Thymus (tissue), 11 donors: ENCODE measurements at regions not wholly inside any gene's neighbourhood (a gene's known extent, or its start where the extent isn't known, plus 50 kb on each side); places are given as distances from the start of the nearest gene placed in this dataset.
A peak's percentile ranks its signal among the peaks of the same experiment; 100 is the strongest.
"Not testable (repeated sequence)": the region's sequence is repeated elsewhere in the genome, so short reads cannot be mapped to it uniquely, and the experiment has no call there.

Experiments
- DNase-seq, 9 donors: peaks; one replicate each; pipeline ENCODE4 v3.0.0-alpha.2; 2013; ENCODE audit warnings: low spot score in 9 of 9, low read depth in 6 of 9, missing footprints in 1 of 9
- H3K27ac ChIP-seq, 2 donors: one replicate each; pipeline ENCODE4 v1.5.1; 2013; ENCODE audit warnings: control low read depth in 1 of 2, low read depth in 1 of 2, low read length in 1 of 2, mild to moderate bottlenecking in 1 of 2, moderate library complexity in 1 of 2
- H3K27me3 ChIP-seq, 2 donors: one replicate each; pipeline ENCODE4 v1.5.1; 2013; ENCODE audit warnings: low read length in 1 of 2; ENCODE audit not compliant: control insufficient read depth in 2 of 2, insufficient read depth in 1 of 2
- H3K36me3 ChIP-seq, 2 donors: one replicate each; pipeline ENCODE4 v1.5.1; 2013; ENCODE audit warnings: low read length in 1 of 2, mild to moderate bottlenecking in 1 of 2, moderate library complexity in 1 of 2; ENCODE audit not compliant: control insufficient read depth in 2 of 2, insufficient read depth in 2 of 2
- H3K4me1 ChIP-seq, 2 donors: one replicate each; pipeline ENCODE4 v1.5.1; 2013; ENCODE audit warnings: low read length in 2 of 2; ENCODE audit not compliant: control insufficient read depth in 2 of 2, insufficient read depth in 2 of 2
- H3K4me3 ChIP-seq, 2 donors: one replicate each; pipeline ENCODE4 v1.5.1; 2013; ENCODE audit warnings: low read length in 2 of 2, control low read depth in 1 of 2, mild to moderate bottlenecking in 1 of 2
- H3K9me3 ChIP-seq, 2 donors: one replicate each; pipeline ENCODE4 v1.5.1; 2013; ENCODE audit warnings: low read length in 1 of 2, mild to moderate bottlenecking in 1 of 2; ENCODE audit not compliant: control insufficient read depth in 2 of 2, insufficient read depth in 1 of 2
- WGBS: extraction: QIAGEN DNeasy Blood & Tissue Kit; methylation state at CpG from one replicate; pipeline ENCODE4 v1.1.7; 2013; 5-methylcytosine and 5-hydroxymethylcytosine counted together
- donor health status: healthy.

DNA sequence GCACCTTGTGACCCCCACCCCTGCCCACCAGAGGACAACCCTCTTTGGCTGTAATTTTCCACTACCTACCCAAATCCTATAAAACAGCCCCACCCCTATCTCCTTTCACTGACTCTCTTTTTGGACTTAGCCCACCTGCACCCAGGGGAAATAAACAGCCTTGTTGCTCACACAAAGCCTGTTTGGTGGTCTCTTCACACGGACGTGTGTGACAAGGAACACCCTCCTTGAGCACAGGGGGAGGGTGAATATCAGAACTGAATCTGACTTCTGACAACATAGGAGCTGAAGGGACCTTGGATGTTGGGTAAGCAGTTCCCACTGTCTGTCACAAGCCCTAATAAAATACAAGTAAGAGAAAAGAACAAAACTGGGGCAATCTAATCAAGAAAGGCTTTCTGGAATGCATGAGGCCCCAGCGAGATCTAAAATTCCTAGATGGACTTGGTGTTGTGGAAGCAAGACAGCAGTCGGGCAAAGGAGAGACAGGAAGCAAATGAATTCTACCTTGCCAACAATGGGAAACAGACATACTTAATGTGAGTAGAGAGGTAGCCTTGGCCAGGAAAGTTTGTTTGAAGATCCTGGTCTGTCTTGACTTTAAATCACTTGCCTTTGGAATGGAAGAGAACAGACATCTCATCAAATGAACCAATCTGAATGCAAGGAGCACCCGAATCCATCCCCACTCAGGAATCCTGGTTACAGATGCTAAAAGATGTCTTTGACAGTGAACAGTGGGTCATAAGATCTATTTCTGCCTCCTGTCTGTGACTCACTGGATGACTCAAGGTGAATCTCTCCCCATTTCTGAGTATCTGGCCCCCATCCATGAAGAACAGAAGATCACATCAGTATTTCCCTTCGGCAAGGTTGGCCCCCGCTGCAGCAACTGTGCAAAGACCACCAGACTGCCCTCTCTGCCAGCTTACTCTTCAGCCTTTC, 53.3 kb downstream of the OLFML3 start:
- H3K36me3 ChIP-seq: no peaks in the 10 kb centered on the region
- no peaks in the 10 kb centered on the region for H3K4me1 ChIP-seq
- no peaks in the 10 kb centered on the region for H3K27me3 ChIP-seq
- H3K4me3 ChIP-seq: no peak overlapping the region
- WGBS: 87% methylated on average over 7 of the region's 7 CpGs
- H3K27ac ChIP-seq: no peak overlapping the region
- no peak for DNase-seq
- H3K9me3 ChIP-seq: no peaks in the 10 kb centered on the region

- H3K4me3 ChIP-seq: no peak overlapping the region
- DNase-seq: peak in 1 of 9 donors; percentile 2
- no peaks in the 10 kb centered on the region for H3K4me1 ChIP-seq
- no peaks in the 10 kb centered on the region for H3K36me3 ChIP-seq
- no peak overlapping the region for H3K27ac ChIP-seq
- H3K9me3 ChIP-seq: no peaks in the 10 kb centered on the region
- WGBS: 34% methylated on average over 5 of the region's 5 CpGs
- H3K27me3 ChIP-seq: no peaks in the 10 kb centered on the region
These were observed 54.0 kb downstream of the OLFML3 start for GRCh38 chr1:114033216-114033706.

DNA sequence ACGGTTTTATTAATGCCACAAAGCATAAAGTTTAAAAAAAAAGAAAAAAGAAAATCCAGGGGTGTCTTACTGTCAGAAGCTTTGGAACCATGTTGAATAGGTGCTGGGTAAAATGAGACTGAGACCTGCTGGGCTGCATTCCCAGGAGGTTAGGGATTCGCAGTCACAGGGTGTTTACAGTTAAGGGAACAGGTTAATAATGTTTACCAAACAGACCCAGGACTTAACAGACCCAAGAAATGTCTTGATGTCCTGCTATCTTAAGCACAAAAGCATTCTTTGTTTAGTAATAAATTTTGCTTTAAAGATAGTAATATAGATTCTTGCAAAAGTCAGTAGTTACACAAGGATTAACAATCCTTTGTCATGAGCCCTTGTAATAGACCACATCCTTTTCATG, 54.7 kb downstream of the OLFML3 start:
- no peak for DNase-seq
- Histone ChIP-seq H3K4me1 (no peaks in the 10 kb centered on the region), H3K27ac (no peak overlapping the region), H3K27me3 (no peaks in the 10 kb centered on the region), H3K4me3 (no peak overlapping the region), H3K9me3 (no peaks in the 10 kb centered on the region), H3K36me3 (no peaks in the 10 kb centered on the region)
- WGBS: 81% methylated on average over 2 of the region's 2 CpGs

DNA sequence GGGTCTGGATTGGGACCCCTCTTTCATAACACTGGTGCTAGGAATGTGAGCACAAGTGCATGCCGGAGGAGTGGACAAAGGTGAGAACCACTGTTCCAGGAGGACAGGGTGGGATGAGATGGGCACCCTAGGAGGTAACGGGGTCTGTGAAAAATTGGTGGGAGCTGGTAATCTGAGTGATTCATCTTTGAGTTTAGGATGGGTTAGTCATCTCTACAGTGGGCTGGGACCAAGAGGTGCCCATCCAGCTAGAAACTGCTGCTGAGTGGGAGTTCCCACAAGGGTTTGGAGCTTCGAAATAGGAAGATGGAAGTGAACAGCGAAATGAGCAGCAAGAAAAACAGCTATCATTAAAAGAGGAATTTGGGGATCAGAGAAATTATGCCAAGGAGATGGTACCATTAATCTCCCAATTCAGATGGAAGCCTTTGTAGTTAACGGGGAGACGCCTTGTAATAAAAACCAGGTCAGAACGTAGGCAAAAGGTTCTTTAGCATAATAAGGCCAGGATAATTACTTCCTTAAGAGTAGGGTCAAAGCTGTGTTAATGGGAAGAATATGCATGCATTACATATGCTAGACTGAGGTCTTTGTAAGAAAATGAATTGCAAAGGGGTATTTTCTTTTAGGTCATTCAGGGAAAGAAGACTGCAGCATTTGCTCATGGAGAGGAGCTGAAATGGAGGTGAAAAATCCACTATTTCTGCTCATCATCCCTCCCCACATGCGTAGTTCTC, 55.5 kb downstream of the OLFML3 start:
- H3K36me3 ChIP-seq: no peaks in the 10 kb centered on the region
- no peak for DNase-seq
- H3K27me3 ChIP-seq: no peaks in the 10 kb centered on the region
- no peak overlapping the region for H3K27ac ChIP-seq
- 84% methylated on average over 8 of the region's 8 CpGs for WGBS
- H3K9me3 ChIP-seq: no peaks in the 10 kb centered on the region
- H3K4me3 ChIP-seq: no peak overlapping the region
- H3K4me1 ChIP-seq: no peaks in the 10 kb centered on the region

DNA sequence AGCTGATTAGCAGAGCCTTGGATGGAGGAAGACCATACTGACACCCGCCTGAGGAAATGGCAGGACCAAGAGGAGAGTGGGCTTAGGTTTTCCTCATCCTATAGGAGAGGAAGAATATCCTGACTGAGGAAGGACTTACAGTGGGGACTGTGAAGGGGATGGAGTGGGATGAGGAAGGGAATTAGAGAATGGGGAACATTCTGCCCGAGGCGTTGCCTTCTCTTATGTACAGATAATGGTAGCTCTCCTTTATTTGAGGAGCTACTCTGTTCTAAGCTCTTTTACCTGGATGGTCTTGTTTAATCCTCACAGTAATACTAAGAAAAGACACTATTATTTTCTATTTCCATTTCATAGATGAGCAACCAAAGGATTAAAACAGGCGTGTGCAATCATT, 56.0 kb downstream of the OLFML3 start:
- Histone ChIP-seq H3K4me3 (no peak overlapping the region), H3K27me3 (no peaks in the 10 kb centered on the region), H3K9me3 (no peaks in the 10 kb centered on the region), H3K27ac (no peak overlapping the region), H3K36me3 (no peaks in the 10 kb centered on the region), H3K4me1 (no peaks in the 10 kb centered on the region)
- 99% methylated on average over 4 of the region's 4 CpGs for WGBS
- DNase-seq: no peak

DNA sequence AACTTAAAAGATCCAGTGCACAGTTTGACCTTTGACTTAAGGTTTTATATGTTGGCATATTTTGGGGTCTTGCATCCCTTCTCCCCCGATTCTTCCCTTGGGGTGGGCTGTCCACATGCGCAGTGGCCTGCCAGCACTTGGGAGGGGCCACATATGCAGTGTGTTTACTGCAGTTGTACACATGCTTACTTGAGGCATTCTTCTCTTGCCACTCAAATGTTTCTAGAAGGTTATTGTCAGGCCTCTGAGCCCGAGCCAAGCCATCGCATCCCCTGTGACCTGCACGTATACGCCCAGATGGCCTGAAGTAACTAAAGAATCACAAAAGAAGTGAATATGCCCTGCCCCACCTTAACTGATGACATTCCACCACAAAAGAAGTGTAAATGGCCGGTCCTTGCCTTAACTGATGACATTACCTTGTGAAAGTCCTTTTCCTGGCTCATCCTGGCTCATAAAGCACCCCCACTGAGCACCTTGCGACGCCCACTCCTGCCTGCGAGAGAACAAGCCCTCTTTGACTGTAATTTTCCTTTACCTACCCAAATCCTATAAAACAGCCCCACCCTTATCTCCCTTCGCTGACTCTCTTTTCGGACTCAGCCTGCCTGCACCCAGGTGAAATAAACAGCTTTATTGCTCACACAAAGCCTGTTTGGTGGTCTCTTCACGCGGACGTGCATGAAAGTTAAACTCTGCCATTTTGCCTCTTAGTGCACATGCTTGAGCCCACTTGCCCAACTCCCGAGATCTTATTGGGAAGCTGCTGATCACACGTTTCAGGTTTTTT, 57.8 kb downstream of the OLFML3 start:
- not testable (repeated sequence) for H3K9me3 ChIP-seq, H3K27ac ChIP-seq, H3K4me3 ChIP-seq, H3K4me1 ChIP-seq, H3K27me3 ChIP-seq, DNase-seq, H3K36me3 ChIP-seq
- 90% methylated on average over 17 of the region's 17 CpGs for WGBS

DNA sequence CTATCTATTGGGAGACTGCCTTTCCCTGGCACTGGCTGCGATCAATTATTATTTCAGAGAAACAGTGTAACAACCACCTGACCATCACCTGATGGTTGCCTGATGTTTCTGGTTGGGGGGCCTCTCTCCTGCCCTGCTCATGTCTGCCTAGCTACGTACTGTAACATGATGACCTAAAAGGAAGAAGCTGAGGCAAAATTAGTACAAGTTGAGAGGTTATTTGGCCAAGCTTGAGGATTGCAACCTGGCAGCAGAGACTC, 58.3 kb downstream of the OLFML3 start:
- no peaks in the 10 kb centered on the region for H3K4me1 ChIP-seq
- no peaks in the 10 kb centered on the region for H3K9me3 ChIP-seq
- no peak for DNase-seq
- H3K27ac ChIP-seq: no peak overlapping the region
- 99% methylated on average over 2 of the region's 2 CpGs for WGBS
- no peaks in the 10 kb centered on the region for H3K27me3 ChIP-seq
- no peaks in the 10 kb centered on the region for H3K36me3 ChIP-seq
- no peak overlapping the region for H3K4me3 ChIP-seq

- no peaks in the 10 kb centered on the region for H3K9me3 ChIP-seq
- H3K4me3 ChIP-seq: no peak overlapping the region
- WGBS: 95% methylated on average over 3 of the region's 3 CpGs
- H3K27me3 ChIP-seq: no peaks in the 10 kb centered on the region
- no peaks in the 10 kb centered on the region for H3K4me1 ChIP-seq
- DNase-seq: no peak
- no peaks in the 10 kb centered on the region for H3K36me3 ChIP-seq
- no peak overlapping the region for H3K27ac ChIP-seq
These were observed 58.9 kb downstream of the OLFML3 start for GRCh38 chr1:114037962-114038816.
